CD4-positive, alpha-beta T cell treated with Interleukin-17A for 4 hours (primary cell): ENCODE measurements at regions not wholly inside any gene's neighbourhood (a gene's known extent, or its start where the extent isn't known, plus 50 kb on each side); places are given as distances from the start of the nearest gene placed in this dataset.
"Not testable (repeated sequence)": the region's sequence is repeated elsewhere in the genome, so short reads cannot be mapped to it uniquely, and the experiment has no call there.

Experiments used
- DNase-seq: peaks from one replicate; pipeline ENCODE4 v3.0.0-alpha.2; 2020; ENCODE audit warnings: mixed read lengths

DNA sequence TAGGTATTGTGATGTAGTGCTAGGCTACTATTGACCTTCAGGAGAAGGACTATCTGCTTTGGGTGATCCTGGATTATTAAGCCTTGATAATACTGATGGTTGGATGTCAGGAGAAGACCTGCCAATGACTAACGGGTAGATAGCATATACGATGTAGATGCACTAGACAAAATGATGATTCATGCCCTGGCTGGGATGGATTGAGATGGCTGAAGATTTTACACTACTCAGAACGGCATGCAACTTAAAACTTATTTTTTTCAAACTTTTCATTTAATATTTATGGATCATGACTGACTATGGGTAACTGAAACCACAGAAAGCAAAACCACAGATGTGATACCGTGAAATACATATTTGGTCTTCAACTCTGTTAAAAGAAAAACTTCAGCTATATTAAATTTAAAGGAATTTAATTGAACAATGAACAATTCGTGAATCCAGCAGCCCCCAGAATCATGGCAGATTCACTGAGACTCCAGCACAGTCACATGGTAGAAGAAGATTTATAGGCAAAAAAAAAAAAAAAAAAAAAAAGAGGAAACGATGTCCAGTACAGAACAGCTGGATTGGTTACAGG is 124.6 kb upstream of the CDK13 start:
- DNase-seq: no peak

DNA sequence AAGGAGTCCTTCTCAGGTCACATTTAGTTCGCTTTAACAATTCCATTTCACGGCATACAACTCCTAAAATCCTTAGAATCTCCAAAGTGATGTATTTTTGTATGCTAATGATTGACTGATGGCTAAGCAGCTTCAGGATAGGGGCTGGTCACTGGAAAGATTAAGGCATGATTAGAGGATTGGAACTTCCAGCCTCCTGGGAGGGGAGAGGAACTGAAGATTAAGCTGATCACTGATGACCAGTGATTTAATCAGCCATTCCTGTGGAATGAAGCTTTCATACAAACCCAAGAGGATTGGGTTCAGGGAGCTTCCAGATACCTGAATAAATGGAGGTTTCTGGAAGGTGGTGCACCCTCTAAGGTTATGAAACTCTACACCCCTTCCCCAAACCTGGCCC is 123.9 kb upstream of the CDK13 start:
- no peak for DNase-seq

DNA sequence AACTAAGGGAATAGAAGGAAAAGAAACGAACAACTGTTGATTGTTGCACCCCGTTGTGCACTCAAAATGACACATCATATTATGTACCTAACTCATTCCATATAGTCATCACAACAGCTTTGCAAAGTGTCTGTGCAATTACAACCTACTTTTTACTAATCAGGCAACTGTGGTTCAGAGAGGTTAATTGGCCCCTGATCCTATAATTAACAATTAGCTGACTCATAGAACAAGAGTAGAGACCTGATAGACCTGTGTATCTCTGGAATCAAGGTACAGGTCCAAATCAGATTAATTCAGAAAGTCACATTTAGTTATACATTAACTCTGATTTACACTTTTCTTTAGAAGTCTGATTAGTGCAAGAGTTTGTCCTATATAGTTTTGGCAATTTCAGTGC is 122.5 kb upstream of the CDK13 start:
- no peak for DNase-seq

DNA sequence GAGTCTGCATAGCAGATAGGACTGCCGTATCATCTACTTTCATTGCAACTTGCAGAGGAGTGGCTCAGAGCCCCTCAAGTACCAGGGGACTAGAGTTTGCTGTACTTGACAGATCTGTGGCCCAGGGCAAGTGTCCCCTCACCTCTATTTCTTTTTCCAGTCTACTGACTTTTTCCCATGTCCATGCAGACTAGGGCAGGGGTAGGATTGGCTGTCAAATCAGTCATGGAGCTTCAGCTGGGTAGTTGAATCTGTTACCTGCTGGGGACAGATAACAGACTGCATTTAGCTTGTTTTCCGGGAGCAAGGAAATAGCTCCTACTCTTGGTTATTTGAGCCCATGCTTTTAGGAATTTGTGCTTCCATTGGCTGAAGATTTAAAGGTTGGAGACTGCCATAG is 121.0 kb upstream of the CDK13 start:
- no peak for DNase-seq

DNA sequence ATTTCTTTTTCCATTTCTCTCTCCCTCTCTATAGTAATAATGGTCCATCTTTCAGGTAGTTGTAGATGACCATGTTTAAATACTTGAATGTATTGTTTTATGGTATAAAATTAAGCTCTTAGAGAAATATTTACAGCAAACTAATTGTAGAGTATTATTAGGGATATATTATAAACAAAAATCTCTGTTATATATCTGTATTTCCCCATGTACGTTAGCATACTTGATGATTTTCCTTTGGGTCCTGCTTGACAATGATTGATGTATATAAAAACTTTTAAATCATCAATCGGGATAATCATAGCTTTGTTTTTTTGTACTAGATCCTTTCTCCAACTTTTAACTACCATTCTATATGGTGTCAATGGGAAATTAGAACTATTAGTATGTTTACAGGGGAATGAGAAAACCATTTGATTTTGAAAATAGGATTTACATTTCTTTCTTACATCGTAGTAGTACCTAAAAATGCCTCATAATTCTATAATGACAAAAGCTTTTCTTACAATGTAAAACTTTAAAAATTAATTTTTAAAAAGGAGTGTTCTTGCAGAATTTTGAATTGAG is 117.5 kb upstream of the CDK13 start:
- no peak for DNase-seq

DNA sequence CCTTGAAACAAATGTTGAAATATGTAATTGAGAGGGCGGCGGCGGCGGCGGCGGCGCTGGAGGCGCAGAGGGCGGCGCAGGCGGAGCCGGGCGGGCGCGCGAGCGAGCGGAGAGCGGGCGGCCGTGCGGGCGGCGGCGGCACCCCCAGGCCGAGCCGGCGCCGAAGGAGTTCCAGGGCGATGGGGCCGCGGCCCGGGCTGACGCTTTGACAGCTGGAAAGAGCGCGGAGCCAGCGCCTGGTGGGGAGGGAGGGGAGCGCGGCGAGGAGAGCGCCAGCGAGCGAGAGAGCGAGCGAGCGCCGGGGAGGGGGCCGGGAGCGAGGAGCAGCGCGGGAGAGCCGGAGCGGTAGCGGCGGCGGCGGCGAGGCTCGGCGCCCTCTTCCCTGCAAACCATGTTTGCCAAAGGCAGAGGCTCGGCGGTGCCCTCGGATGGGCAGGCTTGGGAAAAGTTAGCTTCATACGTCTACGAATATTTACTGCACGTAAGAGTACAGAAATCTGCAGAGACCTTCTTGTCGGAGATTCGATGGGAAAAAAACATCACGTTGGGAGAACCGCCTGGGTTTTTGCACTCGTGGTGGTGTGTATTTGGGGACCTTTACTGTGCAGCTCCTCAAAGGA is 116.8 kb upstream of the CDK13 start:
- peak; percentile 25 for DNase-seq

DNA sequence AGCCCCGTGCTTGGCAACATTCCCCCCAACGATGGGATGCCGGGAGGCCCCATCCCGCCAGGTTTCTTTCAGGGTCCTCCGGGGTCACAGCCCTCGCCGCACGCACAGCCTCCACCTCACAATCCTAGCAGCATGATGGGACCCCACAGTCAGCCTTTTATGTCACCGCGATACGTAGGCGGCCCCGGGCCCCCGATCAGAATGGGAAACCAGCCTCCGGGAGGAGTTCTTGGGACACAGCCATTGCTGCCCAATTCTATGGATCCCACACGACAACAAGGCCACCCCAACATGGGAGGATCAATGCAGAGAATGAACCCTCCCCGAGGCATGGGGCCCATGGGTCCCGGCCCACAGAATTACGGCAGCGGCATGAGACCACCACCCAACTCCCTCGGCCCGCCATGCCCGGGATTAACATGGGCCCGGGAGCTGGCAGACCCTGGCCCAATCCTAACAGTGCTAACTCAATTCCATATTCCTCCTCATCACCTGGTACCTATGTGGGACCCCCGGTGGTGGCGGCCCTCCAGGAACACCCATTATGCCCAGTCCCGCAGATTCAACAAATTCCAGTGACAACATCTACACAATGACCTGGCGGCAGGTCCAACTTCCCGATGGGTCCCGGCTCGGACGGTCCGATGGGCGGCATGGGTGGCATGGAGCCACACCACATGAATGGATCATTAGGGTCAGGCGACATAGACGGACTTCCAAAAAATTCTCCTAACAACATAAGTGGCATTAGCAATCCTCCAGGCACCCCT is 116.0 kb upstream of the CDK13 start:
- not testable (repeated sequence) for DNase-seq

DNA sequence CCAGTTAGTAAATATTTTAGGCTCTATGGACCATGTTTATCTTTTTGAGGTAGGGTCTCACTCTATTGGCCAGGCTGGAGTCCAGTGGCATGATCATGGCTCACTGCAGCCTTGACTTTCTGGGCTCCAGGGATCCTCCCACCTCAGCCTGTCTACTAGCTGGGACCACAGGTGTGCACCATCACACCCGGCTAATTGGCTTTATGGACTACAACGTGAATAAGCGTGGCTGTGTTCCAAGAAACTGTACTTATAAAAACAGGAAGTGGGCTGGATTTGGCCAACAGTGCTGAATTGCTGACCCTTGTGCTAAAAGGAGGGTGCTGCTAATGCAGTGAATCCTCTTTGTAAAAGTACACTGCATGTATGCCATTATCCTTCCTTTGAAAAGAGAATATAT is 111.7 kb upstream of the CDK13 start:
- DNase-seq: no peak

DNA sequence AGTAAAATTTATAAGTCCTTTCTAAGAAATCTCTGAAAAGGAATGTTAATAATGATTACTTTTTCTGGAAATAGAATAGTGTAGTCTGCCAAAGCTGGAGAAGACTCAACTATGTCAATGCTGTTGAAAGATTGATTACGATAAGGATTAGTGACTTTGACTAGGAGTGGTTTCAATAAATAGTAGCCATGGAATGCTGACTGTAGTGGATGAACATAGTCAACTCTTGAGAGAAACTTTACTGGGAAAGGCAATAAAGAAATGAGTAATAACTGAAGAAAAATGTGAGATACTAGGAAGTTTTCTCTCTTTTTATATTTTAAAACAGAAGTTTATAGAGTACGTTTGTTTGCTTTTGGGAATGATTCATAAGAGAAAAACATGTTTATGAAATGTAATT is 105.0 kb upstream of the CDK13 start:
- no peak for DNase-seq

DNA sequence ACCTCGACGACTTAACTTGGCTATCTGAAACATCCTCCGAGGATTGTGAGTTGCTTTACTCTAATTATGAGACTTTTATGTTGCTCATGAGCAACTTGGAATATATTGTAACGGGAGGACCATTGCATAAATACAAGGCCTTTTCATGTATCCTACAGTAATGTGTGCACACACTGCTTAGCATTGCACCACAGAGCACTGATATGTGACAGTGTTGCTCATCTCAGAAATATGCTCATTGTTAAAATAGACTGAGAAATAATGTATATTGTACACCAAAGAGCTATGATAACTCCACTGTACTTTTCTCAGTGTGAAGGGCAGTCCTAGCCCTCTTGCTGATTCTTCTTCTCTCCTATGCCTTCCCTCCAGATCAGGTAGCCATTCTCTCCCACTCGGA is 102.8 kb upstream of the CDK13 start:
- DNase-seq: no peak

DNA sequence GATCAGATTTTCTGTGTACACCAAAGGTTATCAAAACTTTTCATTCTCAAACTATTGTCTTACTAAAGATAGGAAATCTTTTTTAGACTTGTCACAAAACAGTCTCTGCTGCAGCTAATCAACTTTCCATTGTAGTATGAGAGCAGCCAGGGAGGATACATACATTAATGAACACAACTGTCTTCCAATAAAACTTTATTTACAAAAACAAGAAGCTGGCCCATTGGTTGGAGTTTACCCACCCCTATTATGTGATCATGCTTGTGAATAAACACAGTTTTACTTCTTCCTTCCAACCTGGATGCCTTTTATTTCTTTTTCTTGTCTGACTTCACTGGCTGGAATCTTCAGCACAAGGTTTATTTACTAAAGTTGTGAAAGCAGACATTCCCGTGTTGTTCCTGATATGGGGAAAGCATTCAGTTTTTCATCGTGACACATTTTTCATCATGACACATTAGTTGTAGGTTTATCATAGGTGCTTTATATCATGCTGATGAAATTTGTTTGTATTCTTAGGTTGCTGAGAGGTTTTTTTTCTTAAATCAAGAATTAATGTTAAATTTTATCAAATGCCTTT is 98.5 kb upstream of the CDK13 start:
- no peak for DNase-seq

DNA sequence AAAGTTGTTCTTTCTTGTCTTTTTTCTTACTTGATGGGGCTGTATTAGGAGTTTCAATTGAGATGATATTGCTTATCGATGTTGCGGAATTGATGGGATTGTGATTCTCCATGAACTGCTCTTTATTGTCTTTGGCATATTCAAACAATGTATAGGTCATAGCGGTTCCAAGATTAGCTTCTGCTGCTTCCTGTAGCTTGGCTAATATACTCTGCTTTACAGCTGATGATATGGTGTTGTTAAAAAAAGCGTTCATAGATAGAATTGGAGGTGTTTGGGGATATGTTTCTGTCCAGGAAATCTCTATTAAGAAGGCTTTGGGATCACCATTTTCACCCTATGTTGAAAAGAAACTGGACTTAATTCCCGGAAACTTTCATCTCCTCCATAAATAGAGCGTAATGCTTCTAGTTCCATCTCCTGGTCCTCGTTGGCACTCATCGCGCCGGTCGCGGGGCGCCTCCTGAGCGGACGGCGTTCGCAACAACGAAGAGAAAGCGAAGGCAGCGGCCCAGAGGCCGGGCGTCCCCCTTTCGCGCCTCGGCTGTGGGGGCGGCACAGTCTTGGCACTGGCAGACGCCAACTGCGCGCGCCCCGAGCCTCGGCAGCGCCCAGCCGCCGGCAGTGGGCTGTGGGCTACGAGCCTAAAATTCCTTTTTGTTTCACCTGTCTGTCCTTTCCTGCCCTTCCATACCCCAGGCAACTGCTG is 95.3 kb upstream of the CDK13 start:
- DNase-seq: not testable (repeated sequence)

DNA sequence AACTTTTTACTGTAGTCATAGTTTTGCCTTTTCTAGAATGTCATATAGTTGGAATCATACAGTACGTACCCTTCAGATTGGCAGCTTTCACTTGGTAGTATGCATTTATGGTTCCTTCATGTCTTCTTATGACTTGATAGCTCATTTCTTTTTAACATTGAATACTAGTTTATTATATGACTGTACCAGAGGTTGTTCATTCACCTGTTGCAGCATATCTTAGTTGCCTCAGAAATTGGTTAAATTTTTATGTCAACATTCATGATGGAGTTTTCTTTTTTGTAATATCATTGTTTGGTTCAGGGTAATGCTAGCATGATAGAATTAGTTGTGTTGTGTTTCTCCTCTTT is 94.8 kb upstream of the CDK13 start:
- no peak for DNase-seq

DNA sequence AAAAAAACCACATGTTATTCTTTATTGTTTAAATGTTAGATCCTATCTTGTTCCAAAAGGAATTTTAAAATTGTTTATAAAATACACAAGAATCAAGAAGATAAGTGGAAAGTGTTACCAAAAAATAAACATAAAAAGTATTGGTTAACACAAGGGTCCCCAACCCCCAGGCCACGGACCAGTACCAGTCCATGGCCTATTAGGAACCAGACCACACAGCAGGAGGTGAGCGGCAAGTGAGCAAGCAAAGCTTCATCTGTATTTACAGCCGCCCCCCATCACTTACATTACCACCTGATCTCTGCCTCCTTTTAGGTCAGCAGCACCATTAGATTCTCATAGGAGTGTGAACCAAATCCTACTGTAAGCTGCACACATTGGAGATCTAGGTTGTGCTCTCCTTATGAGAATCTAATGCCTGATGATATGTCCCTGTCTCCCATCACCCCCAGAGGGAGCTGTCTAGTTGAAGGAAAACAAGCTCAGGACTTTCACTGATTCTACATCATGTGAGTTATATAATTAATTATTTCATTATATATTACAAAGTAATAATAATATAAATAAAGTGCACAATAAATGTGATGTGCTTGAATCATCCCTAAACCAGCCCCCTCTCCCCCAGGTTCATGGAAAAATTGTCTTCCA is 86.3 kb upstream of the CDK13 start:
- DNase-seq: not testable (repeated sequence)

DNA sequence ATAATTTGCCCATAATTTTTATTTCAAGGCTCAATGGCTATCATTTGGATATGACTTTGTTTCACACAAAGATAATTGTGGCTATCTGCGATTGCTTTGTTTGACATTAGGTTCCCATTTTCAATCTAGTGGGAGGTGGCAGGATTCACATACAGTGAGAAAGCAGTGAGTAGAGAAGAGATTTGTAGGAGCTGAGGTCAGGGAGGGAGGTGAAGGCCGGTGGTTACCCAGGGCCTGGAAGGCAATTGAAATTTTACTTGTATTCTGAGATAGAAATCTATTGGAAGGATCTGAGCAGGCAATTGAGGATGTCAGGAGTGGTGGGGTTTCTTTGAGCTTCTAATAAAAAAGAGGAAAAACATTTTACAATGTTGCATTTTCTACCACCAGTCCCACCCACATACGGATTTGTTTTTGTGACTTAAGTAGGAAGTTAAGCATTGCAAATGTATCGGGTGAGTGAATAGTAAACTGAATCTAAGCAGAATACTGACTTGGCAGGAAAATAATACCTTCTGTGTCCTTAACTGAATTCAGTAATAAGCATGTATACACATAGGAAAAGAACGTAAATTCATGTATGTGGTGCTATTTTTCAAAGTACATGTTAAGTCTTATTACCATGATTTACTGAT is 80.1 kb upstream of the CDK13 start:
- DNase-seq: not testable (repeated sequence)

DNA sequence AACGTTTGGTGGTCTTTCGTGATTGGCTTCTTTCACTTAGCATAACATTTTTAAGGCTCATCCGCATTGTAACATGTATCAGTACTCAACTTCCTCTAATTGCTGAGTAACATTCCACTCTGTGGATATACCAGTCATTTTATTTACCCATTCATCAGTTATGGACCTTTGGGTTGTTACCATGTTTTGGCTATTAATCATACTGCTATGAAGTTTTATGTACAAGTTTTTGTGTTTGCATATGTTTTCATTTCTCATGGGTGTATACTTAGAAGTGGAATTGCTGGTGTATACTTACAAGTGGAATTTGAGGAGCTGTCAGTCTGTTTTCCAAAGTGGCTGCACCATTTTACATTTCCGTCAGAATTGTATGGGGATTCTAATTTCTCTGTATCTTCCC is 78.4 kb upstream of the CDK13 start:
- DNase-seq: not testable (repeated sequence)

DNA sequence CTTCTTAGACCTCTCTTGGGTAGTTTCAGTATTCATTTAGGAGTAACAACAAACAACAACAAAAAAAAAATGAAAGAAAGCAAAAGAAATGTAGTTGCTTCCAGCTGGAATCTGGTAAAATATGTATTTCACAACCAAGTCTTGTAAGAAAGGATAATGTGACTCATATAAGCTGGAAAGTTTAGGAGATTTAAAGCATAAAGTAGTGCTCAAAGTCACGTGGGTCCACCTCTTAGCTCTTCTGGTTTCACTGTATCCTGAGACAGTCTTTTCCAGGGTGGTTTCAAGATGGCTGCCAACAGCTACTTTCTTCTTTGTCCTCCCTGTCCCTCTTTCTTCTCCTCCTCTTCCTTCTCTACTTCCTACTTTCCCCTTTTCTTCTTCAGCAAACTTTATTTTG is 69.5 kb upstream of the CDK13 start:
- DNase-seq: no peak

DNA sequence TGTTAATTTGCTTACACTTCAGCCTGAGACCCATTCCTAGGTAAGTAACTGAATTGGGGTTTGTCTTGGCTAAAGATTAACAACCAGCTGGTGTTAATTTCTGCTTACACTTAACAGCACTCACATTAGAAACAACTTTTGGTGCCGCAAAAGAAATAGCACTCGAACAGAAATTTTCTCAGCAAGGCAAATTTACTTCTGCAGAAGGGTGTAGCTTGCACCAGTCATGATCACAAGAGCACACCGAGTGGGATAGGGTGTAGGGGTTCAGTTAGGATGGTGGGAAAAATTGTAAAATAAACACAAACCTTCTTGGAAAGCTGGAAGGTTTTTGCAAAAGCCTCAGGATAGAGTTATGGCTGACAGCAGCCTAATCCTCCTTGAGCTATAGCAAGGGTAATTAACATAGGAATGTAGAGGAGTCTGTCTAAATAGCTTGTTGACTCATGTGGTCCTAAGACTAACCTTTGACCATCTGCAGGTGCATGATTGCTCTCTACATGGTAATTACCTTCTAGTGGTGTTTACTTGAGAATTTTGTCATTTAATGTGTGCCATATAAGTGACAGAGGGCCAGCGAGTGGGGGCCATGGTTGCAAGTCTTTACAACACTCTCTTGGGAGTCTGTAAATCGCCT is 67.8 kb upstream of the CDK13 start:
- DNase-seq: no peak

DNA sequence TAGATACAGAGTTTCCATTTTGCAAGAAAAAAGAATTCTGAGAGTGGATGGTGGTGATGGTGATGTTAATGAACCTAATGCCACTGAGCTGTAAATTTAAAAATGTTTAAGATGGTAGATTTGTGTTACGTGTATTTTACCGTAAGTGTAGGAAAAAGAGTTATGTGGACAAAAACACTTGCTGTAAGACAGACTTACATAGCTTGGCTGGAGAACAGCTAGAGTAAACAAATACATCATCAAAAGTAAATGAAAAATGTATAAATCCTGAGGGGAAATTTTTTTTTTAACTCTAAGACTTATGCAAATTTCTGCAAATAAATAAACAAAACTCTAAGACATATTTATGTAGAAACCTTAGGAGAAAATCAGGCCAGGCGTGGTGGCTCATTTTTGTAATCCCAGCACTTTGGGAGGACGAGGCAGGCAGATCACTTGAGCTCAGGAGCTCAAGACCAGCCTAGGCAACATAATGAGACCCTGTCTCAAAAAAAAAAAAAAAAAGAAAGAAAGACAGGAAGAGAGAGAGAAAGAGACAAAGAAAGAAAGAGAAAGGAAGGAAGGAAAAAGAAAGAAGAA is 66.2 kb upstream of the CDK13 start:
- DNase-seq: no peak

DNA sequence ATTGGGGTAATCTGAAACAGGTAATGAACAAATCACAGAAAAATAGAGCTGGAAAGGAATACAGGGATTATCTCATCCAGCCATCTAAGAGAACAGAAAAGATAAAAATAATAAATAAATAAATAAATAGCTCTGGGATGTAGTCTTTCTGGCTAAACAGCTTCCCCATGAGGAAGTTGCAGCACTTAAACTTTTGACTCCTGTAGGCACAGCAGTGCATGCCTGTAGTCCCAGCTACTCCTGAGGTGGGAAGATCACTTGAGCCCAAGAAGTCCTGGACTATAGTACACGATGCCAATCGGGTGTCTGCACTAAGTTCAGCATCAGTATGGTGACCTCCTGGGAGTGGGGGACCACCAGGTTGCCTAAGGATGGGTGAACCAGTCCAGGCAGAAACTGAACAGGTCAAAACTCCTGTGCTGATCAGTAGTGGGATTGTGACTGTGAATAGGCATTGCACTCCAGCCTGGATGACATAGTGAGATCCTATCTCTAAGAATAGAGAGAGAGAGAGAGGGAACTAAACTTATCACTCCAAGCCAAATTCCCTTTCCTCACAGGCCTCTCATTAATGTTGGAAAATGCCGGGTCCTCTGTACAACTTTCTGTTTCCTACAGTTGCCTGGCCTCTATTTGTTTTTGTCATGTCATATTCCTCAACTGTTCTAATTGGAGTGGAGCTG is 61.7 kb upstream of the CDK13 start:
- DNase-seq: no peak

DNA sequence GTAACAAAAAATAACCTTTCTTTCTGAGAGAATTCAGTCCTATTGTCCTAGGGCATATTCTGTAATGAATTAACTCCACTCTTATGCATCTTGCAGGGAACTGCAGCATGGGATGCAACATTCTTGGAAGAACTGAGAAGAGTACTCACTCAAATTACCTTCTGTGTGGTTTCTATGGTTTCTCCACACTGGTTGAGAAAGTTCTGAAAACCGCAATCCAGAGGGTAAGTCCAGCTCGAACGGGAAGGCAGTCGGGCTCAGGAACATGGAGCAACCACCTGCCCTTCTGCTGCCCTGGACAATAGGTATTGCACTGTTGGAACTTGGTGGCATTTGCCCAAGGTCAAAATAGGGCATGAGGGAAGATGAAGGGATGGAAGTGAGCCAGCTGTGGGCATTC is 59.6 kb upstream of the CDK13 start:
- DNase-seq: no peak
